ENCODE measurements at regions not wholly inside any gene's neighbourhood (a gene's known extent, or its start where the extent isn't known, plus 50 kb on each side); places are given as distances from the start of the nearest gene placed in this dataset.
A peak's percentile ranks its signal among the peaks of the same experiment; 100 is the strongest.
"Not testable (repeated sequence)": the region's sequence is repeated elsewhere in the genome, so short reads cannot be mapped to it uniquely, and the experiment has no call there.

DNA sequence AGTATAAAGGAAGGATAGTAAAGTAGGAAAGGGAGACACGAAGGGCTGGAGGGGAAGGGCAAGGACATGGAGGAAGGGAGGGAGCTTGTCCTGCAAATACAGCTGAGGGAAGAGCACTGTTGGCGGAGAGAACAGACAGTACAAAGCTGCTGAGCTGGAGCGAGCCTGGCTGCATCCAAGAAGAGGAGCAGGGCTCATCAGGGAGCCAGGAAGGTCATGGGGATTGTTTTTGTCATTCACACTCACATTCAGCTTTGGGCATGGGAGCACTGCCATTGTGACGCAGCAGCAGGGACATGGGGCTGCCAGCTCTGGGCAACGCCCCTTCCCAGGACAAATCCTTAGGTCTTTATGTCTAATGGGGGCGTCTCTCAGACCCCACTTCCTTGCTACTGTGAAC lies 125.1 kb downstream of the COPS8 start:
- Mint-ChIP-seq H3K9me3 (no peaks in the 10 kb centered on the region), H3K4me1 (no peaks in the 10 kb centered on the region), H3K4me3 (no peak overlapping the region), H3K27ac (no peak overlapping the region), H3K27me3 (peaks cover 19% of the 10 kb centered on the region), H3K36me3 (ENCODE audit: low read depth) (no peaks in the 10 kb centered on the region)
- no peak for ATAC-seq (replicated peaks)

DNA sequence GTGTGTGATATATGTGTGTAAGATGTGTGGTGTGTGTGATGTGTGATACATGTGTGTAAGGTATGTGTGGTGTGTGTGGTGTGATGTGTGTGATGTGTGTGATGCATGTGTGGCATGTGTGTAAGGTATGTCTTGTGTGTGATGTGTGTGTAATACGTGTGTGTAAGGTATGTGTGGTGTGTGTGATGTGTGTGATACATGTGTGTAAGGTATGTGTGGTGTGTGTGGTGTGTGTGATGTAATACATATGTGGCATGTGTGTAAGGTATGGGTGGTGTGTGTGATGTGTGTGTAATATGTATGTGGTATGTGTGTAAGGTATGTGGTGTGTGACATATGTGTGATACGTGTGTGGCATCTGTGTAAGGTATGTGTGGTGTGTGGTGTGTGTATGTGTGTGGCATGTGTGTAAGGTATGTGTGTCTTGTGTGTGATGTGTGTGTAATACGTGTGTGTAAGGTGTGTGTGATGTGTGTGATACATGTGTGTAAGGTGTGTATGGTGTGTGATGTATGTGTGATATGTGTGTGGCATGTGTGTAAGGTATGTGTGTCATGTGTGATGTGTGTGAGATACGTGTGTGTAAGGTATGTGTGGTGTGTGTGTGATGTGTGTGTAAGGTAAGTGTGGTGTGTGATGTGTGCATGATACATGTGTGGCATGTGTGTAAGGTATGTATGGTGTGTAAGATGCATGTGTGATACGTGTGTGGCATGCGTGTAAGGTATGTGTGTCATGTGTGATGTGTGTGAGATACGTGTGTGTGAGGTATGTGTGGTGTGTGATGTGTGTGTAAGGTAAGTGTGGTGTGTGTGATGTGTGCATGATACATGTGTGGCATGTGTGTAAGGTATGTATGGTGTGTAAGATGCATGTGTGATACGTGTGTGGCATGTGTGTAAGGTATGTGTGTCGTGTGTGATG lies 126.9 kb downstream of the COPS8 start:
- H3K4me3 Mint-ChIP-seq; H3K4me1 Mint-ChIP-seq; H3K27ac Mint-ChIP-seq; H3K36me3 Mint-ChIP-seq (ENCODE audit: low read depth); H3K9me3 Mint-ChIP-seq; ATAC-seq (replicated peaks): not testable (repeated sequence)
- H3K27me3 Mint-ChIP-seq: peaks cover 11% of the 10 kb centered on the region

GRCh38 chr2:237213315-237214022 lies 127.8 kb downstream of the COPS8 start:
- Mint-ChIP-seq H3K36me3 (ENCODE audit: low read depth) (no peaks in the 10 kb centered on the region), H3K27me3 (peaks cover 12% of the 10 kb centered on the region), H3K4me3 (no peak overlapping the region), H3K27ac (no peak overlapping the region), H3K9me3 (no peaks in the 10 kb centered on the region), H3K4me1 (no peaks in the 10 kb centered on the region)
- ATAC-seq (replicated peaks): no peak

GRCh38 chr2:237214030-237214675 lies 128.5 kb downstream of the COPS8 start:
- no peak for ATAC-seq (replicated peaks)
- Mint-ChIP-seq H3K36me3 (ENCODE audit: low read depth) (no peaks in the 10 kb centered on the region), H3K9me3 (no peaks in the 10 kb centered on the region), H3K4me3 (no peak overlapping the region), H3K27me3 (peaks cover 12% of the 10 kb centered on the region), H3K4me1 (no peaks in the 10 kb centered on the region), H3K27ac (no peak overlapping the region)

- H3K27ac Mint-ChIP-seq: no peak overlapping the region
Measured at GRCh38 chr2:237214963-237215362, 129.3 kb downstream of the COPS8 start.

DNA sequence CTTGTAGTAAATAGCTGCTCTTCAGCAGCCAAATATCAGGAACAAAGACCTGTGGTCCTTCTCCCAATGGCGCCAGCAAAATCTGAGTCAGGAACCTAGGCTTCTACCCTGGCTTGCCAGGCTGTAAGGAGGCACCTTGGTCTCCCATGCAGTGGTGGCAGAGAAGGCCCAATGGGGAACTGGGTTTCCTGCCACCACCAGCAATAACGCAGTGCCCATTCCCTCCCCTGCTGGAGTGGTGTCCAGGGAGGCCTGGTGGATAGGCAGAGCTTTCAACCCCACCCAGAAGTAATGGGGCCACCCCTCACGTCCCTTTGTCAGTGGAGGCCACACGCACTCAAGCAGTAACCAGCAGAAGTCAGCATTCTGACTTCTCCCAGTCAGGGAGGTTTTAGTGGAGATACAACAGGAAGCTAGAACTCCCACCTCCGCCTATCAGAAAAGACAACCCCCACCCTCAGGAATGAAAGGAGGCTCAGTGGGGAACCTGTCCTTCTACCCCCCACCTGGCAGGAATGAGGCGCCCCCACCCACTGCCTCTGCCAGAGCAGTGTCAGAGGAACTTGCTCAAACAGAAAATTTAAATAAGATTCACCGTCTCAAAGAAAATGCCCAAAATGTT lies 132.4 kb downstream of the COPS8 start:
- no peaks in the 10 kb centered on the region for H3K4me1 Mint-ChIP-seq
- H3K27ac Mint-ChIP-seq: no peak overlapping the region
- ATAC-seq (replicated peaks): no peak
- no peaks in the 10 kb centered on the region for H3K9me3 Mint-ChIP-seq
- H3K27me3 Mint-ChIP-seq: peaks cover 15% of the 10 kb centered on the region
- no peak overlapping the region for H3K4me3 Mint-ChIP-seq
- H3K36me3 Mint-ChIP-seq (ENCODE audit: low read depth): no peaks in the 10 kb centered on the region

More at GRCh38 chr2:237214963-237215362, 129.3 kb downstream of the COPS8 start:
- no peaks in the 10 kb centered on the region for H3K4me1 Mint-ChIP-seq
- H3K9me3 Mint-ChIP-seq: no peaks in the 10 kb centered on the region
- no peak overlapping the region for H3K4me3 Mint-ChIP-seq
- peaks cover 11% of the 10 kb centered on the region for H3K27me3 Mint-ChIP-seq
- ATAC-seq (replicated peaks): no peak
- no peaks in the 10 kb centered on the region for H3K36me3 Mint-ChIP-seq (ENCODE audit: low read depth)

GRCh38 chr2:237218756-237219155 lies 133.1 kb downstream of the COPS8 start:
- no peak for ATAC-seq (replicated peaks)
- no peaks in the 10 kb centered on the region for H3K4me1 Mint-ChIP-seq
- no peak overlapping the region for H3K27ac Mint-ChIP-seq
- H3K27me3 Mint-ChIP-seq: peaks cover 17% of the 10 kb centered on the region
- H3K4me3 Mint-ChIP-seq: no peak overlapping the region
- H3K36me3 Mint-ChIP-seq (ENCODE audit: low read depth): no peaks in the 10 kb centered on the region
- no peaks in the 10 kb centered on the region for H3K9me3 Mint-ChIP-seq

- Mint-ChIP-seq H3K36me3 (ENCODE audit: low read depth) (no peaks in the 10 kb centered on the region), H3K27ac (no peak overlapping the region), H3K9me3 (no peaks in the 10 kb centered on the region), H3K27me3 (peaks cover 21% of the 10 kb centered on the region), H3K4me1 (no peaks in the 10 kb centered on the region), H3K4me3 (no peak overlapping the region)
- no peak for ATAC-seq (replicated peaks)
Measured at GRCh38 chr2:237219826-237220225, 134.1 kb downstream of the COPS8 start.

GRCh38 chr2:237221443-237221842 lies 135.8 kb downstream of the COPS8 start:
- ATAC-seq (replicated peaks): no peak
- H3K9me3 Mint-ChIP-seq: no peaks in the 10 kb centered on the region
- H3K4me3 Mint-ChIP-seq: no peak overlapping the region
- H3K27ac Mint-ChIP-seq: no peak overlapping the region
- no peaks in the 10 kb centered on the region for H3K4me1 Mint-ChIP-seq
- peaks cover 25% of the 10 kb centered on the region for H3K27me3 Mint-ChIP-seq
- H3K36me3 Mint-ChIP-seq (ENCODE audit: low read depth): no peaks in the 10 kb centered on the region

DNA sequence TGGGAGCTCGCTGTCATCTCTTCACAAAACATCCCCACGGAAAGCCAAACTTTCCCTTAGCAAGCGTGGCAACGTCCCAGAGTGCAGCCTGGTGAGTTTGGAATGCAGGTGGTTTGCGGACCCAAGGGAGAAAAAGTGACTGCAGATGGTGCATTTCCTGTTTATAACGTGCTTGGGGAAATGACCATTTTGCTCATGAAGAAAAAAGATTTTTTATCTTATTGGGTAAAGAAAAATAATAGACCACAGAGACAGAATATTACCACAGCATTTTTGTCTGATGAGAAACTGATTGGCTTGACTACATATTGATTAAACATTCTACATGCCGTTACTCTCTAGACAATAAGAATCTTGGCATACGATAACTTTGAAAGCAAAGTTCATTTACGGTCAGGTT lies 136.5 kb downstream of the COPS8 start:
- H3K4me1 Mint-ChIP-seq: no peaks in the 10 kb centered on the region
- no peak overlapping the region for H3K27ac Mint-ChIP-seq
- no peak overlapping the region for H3K4me3 Mint-ChIP-seq
- no peaks in the 10 kb centered on the region for H3K36me3 Mint-ChIP-seq (ENCODE audit: low read depth)
- no peaks in the 10 kb centered on the region for H3K9me3 Mint-ChIP-seq
- no peak for ATAC-seq (replicated peaks)
- peaks cover 25% of the 10 kb centered on the region for H3K27me3 Mint-ChIP-seq

GRCh38 chr2:237222601-237223041 lies 136.9 kb downstream of the COPS8 start:
- Mint-ChIP-seq H3K36me3 (ENCODE audit: low read depth) (no peaks in the 10 kb centered on the region), H3K9me3 (no peaks in the 10 kb centered on the region), H3K27me3 (peaks cover 25% of the 10 kb centered on the region), H3K27ac (no peak overlapping the region), H3K4me3 (no peak overlapping the region), H3K4me1 (peaks cover under 1% of the 10 kb centered on the region)
- no peak for ATAC-seq (replicated peaks)

- Mint-ChIP-seq H3K4me3 (no peak overlapping the region), H3K27me3 (peaks cover 23% of the 10 kb centered on the region), H3K9me3 (no peaks in the 10 kb centered on the region), H3K27ac (no peak overlapping the region), H3K36me3 (ENCODE audit: low read depth) (no peaks in the 10 kb centered on the region), H3K4me1 (peaks cover 4% of the 10 kb centered on the region)
- no peak for ATAC-seq (replicated peaks)
Measured at GRCh38 chr2:237223201-237223861, 137.6 kb downstream of the COPS8 start.

DNA sequence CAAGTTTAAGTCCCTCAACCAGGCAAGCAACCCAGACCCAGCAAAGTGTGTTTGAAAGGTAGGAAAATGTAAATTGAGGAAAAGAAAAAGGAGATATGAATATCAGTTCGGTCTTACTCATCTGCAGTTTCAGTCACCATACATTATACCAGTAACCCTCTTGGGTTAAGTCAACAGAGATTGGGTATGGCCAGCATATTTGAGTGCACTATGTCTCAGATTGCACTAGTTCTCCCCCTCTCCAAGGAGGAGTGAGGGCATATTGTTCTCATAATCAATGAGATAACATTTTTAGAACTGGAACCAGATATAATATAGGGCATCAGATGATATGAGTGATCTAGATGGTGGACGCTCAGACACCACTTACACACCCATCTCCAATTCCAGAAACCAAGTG lies 141.5 kb downstream of the COPS8 start:
- Mint-ChIP-seq H3K4me1 (peaks cover 4% of the 10 kb centered on the region), H3K9me3 (no peaks in the 10 kb centered on the region), H3K27me3 (peaks cover 31% of the 10 kb centered on the region), H3K27ac (no peak overlapping the region), H3K36me3 (ENCODE audit: low read depth) (no peaks in the 10 kb centered on the region), H3K4me3 (no peak overlapping the region)
- ATAC-seq (replicated peaks): peak; percentile 70

Measured in activated T-helper 17 cell treated with anti-CD3 and anti-CD28 coated beads, Interleukin-2, amount 50 U/mL, for 72 hours (primary cell).